Esophagus muscularis mucosa (tissue), 4 donors: ENCODE measurements at regions not wholly inside any gene's neighbourhood (a gene's known extent, or its start where the extent isn't known, plus 50 kb on each side); places are given as distances from the start of the nearest gene placed in this dataset.

Experiments used
- DNase-seq: peaks from one replicate; pipeline ENCODE4 v3.0.0-alpha.2; 2017; ENCODE audit errors: extremely low spot score
- H3K27ac ChIP-seq, 4 donors: fragments of 200-600 bp; sonication (generic); replicated peaks in 1 of 4; 1 replicate in 3 of 4; 2 replicates in 1 of 4; pipeline ENCODE4 v1.5.1; 2016 to 2019; ENCODE audit warnings: mild to moderate bottlenecking in 1 of 4
- H3K27me3 ChIP-seq, 4 donors: fragments of 200-600 bp; sonication (generic); one replicate each; pipeline versions ENCODE4 v1.5.1 to v1.6.0; 2016 to 2019
- H3K36me3 ChIP-seq, 4 donors: fragments of 200-600 bp; sonication (generic); one replicate each; pipeline ENCODE4 v1.5.1; 2016 to 2019
- H3K4me1 ChIP-seq, 4 donors: fragments of 200-600 bp; sonication (generic); one replicate each; pipeline ENCODE4 v1.5.1; 2016 to 2019
- H3K4me3 ChIP-seq, 4 donors: fragments of 200-600 bp; sonication (generic); 1 replicate in 2 of 4; 2 replicates in 2 of 4; pipeline ENCODE4 v1.5.1; 2016 to 2019; ENCODE audit warnings: mild to moderate bottlenecking in 4 of 4, moderate library complexity in 1 of 4
- H3K9me3 ChIP-seq, 4 donors: fragments of 200-600 bp; sonication (generic); 1 replicate in 3 of 4; 2 replicates in 1 of 4; pipeline ENCODE4 v1.5.1; 2016 to 2019
- EP300 ChIP-seq: sonication (generic); formaldehyde crosslinking; IDR thresholded peaks from one replicate; pipeline ENCODE4 v1.6.1; 2017; ENCODE audit warnings: antibody characterized with exemption
- POLR2A ChIP-seq: fragments of 450-650 bp; IDR thresholded peaks from one replicate; pipeline ENCODE4 v1.6.1; 2017; ENCODE audit warnings: antibody characterized with exemption, moderate library complexity, mild to moderate bottlenecking, low read depth
- POLR2AphosphoS5 ChIP-seq, 2 donors: sonication (generic); formaldehyde crosslinking; IDR thresholded peaks; one replicate each; pipeline ENCODE4 v1.6.1; 2017; ENCODE audit warnings: antibody characterized with exemption in 2 of 2
- WGBS: methylation state at CpG from one replicate; pipeline ENCODE4 v1.1.5; 2018; 5-methylcytosine and 5-hydroxymethylcytosine counted together
- intact Hi-C: fragments of 100-400 bp; cut with DNase I; formaldehyde crosslinking; loops from one replicate; pipeline ENCODE4 v1.15.1; 2023
- TF ChIP-seq, protein P1 (sequence below), 3 experiments: fragments of 200-600 bp in 2 of 3; fragments of 450-650 bp in 1 of 3; sonication (generic) in 2 of 3; IDR thresholded peaks; one replicate each; pipeline ENCODE4 v1.5.1; 2017 to 2019; ENCODE audit warnings: antibody characterized with exemption in 3 of 3, mild to moderate bottlenecking in 2 of 3, moderate library complexity in 1 of 3

DNA sequence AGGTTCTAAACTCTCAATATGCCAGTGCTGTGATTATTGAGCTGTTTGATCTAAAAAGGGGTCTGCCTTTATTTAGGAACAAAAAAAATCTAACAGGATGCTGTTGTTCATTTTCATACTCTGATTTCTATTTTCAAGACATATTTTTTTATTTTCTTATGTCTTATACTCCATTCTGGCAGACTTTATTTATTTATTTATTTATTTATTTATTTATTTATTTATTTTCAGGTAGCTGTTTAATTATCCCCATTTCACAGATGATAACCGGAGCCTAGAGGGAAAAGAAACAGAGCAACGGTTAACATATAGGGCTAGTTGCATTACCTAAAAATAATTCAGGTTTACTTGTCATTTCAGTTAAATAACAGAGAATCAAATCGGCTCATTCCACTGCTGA is 174.4 kb downstream of the CENPF start:
- H3K4me1 ChIP-seq = no peaks in the 10 kb centered on the region
- intact Hi-C loops = no loop called here
- H3K27me3 ChIP-seq = no peaks in the 10 kb centered on the region
- TF ChIP-seq POLR2A = no peak
- TF ChIP-seq EP300 = no peak
- TF ChIP-seq POLR2AphosphoS5 (IDR thresholded peaks at IDR 0.05) = no peak
- TF ChIP-seq, protein P1, sequence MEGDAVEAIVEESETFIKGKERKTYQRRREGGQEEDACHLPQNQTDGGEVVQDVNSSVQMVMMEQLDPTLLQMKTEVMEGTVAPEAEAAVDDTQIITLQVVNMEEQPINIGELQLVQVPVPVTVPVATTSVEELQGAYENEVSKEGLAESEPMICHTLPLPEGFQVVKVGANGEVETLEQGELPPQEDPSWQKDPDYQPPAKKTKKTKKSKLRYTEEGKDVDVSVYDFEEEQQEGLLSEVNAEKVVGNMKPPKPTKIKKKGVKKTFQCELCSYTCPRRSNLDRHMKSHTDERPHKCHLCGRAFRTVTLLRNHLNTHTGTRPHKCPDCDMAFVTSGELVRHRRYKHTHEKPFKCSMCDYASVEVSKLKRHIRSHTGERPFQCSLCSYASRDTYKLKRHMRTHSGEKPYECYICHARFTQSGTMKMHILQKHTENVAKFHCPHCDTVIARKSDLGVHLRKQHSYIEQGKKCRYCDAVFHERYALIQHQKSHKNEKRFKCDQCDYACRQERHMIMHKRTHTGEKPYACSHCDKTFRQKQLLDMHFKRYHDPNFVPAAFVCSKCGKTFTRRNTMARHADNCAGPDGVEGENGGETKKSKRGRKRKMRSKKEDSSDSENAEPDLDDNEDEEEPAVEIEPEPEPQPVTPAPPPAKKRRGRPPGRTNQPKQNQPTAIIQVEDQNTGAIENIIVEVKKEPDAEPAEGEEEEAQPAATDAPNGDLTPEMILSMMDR (IDR thresholded peaks at IDR 0.05) = no peak
- peaks cover 0 to 4% (median 0%) of the 10 kb centered on the region in 4 donors for H3K9me3 ChIP-seq
- DNase-seq = no peak
- no peak overlapping the region for H3K4me3 ChIP-seq
- no peak overlapping the region for H3K27ac ChIP-seq
- 92% methylated on average over 3 of the region's 3 CpGs for WGBS
- H3K36me3 ChIP-seq = no peaks in the 10 kb centered on the region

DNA sequence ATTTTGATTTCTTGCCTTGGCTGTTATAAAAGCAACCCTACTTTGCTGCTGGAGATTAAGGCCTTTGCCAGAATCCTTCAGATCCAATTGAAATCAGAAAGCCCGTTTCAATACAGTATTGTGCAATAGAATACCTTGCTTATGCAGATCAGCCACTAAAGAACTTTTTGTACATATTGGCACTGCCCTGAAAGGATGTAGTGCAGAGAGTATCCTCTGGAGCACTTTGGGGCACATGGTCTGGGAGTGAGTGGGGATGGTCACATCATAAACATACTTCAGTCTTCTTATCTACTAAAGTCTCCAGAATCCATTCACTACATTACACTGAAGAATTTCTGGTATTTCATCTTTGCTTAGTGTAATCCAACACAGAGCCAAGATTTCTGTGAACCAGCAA is 189.0 kb downstream of the CENPF start:
- no peak for TF ChIP-seq POLR2A
- TF ChIP-seq, protein P1 (IDR thresholded peaks at IDR 0.05) = no peak
- TF ChIP-seq POLR2AphosphoS5 (IDR thresholded peaks at IDR 0.05) = no peak
- no peak for TF ChIP-seq EP300
- Histone ChIP-seq H3K36me3 (no peaks in the 10 kb centered on the region), H3K4me1 (no peaks in the 10 kb centered on the region), H3K27me3 (no peaks in the 10 kb centered on the region), H3K4me3 (no peak overlapping the region), H3K9me3 (no peaks in the 10 kb centered on the region), H3K27ac (no peak overlapping the region)
- intact Hi-C loops = no loop called here
- no peak for DNase-seq
- WGBS = 54% methylated on average over 1 of the region's 1 CpG

DNA sequence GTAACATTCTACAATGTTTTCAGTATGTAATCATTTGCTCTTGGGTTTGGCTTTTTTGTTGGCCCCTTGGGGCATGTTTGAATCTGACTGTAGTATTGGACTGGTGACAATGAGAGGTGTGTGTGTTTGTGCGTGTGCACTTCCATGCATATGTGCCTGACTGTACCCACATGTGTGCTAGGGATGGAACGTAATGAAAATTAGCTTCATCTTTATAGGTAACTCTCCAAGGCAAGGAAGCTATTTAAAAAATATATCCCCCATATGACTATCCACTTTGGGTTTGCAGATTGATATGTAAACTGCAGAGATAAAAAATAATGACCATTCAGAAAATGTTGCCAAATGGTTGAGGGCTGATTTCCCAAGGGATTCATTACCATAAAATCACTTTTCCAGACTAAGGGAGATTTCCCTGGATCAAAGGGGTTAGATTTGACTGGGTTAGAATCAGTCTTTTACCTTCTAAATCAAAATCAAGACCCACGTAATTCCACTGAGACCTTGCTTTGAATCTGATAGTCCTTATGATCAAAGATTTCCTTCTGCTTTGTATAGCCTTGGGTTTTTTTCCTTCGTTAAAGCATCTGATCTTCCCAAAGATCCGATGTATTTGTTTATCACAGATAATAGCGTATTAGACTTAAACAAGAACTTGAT is 189.7 kb downstream of the CENPF start:
- no peaks in the 10 kb centered on the region for H3K36me3 ChIP-seq
- TF ChIP-seq POLR2A = no peak
- TF ChIP-seq, protein P1 (IDR thresholded peaks at IDR 0.05) = no peak
- TF ChIP-seq EP300 = no peak
- TF ChIP-seq POLR2AphosphoS5 (IDR thresholded peaks at IDR 0.05) = no peak
- intact Hi-C loops = no loop called here
- no peak for DNase-seq
- H3K27me3 ChIP-seq = no peaks in the 10 kb centered on the region
- no peaks in the 10 kb centered on the region for H3K4me1 ChIP-seq
- WGBS = 73% methylated on average over 6 of the region's 6 CpGs
- H3K27ac ChIP-seq = no peak overlapping the region
- H3K4me3 ChIP-seq = no peak overlapping the region
- H3K9me3 ChIP-seq = peaks cover 0 to 3% (median 0%) of the 10 kb centered on the region in 4 donors

DNA sequence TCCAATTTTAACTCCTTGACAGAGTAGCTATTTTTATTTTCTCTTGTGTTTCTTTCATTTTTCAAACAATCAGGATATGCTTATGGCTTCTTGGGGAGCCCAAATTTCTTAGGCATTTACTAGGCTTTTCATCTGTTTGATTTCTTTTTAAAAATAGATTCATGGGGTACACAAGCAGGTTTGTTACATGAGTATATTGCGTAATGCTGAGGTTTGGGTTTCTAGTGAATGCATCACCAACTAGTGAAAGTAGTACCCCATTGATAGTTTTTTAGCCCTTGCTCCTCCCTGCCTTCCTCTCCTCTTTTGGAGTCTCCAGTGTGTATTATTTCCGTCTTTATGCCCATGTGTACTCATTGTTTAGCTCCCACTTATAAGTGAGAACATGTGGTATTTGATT is 190.7 kb downstream of the CENPF start:
- Histone ChIP-seq H3K27ac (no peak overlapping the region), H3K4me1 (no peaks in the 10 kb centered on the region), H3K4me3 (no peak overlapping the region), H3K27me3 (no peaks in the 10 kb centered on the region), H3K9me3 (peaks cover 0 to 3% (median 0%) of the 10 kb centered on the region in 4 donors), H3K36me3 (no peaks in the 10 kb centered on the region)
- intact Hi-C loops = no loop called here
- no peak for DNase-seq
- no peak for TF ChIP-seq POLR2AphosphoS5 (IDR thresholded peaks at IDR 0.05)
- TF ChIP-seq EP300 = no peak
- no peak for TF ChIP-seq POLR2A
- TF ChIP-seq, protein P1 (IDR thresholded peaks at IDR 0.05) = no peak
- 85% methylated on average over 2 of the region's 2 CpGs for WGBS

DNA sequence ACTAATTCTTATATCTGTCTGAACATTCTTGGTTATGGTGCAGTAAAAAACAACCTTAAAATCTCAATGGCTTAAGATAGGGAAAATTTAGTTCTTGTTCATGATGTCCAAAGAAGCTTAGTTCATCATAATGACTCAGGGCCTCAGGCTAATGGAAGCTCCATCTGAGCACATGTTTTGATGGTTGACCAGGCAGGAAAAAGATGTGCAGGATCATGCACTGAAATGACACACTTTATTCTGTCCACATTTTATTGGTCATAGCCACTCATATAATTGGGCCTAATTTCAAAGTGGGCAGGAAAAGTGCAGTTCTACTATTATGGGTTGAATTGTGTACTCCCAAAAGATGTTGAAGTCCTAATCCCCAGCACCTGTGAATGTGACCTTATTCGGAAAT is 198.2 kb downstream of the CENPF start:
- intact Hi-C loops = no loop called here

More for the DNA sequence above, 198.2 kb downstream of the CENPF start:
- WGBS = 87% methylated on average over 1 of the region's 1 CpG
- H3K4me1 ChIP-seq = no peaks in the 10 kb centered on the region
- TF ChIP-seq POLR2A = no peak
- TF ChIP-seq EP300 = no peak
- no peak for TF ChIP-seq POLR2AphosphoS5 (IDR thresholded peaks at IDR 0.05)
- TF ChIP-seq, protein P1 (IDR thresholded peaks at IDR 0.05) = no peak
- H3K9me3 ChIP-seq = peaks cover 0 to 4% (median 3%) of the 10 kb centered on the region in 4 donors
- no peaks in the 10 kb centered on the region for H3K27me3 ChIP-seq
- no peaks in the 10 kb centered on the region for H3K36me3 ChIP-seq
- H3K4me3 ChIP-seq = no peak overlapping the region
- no peak for DNase-seq
- no peak overlapping the region for H3K27ac ChIP-seq
